ENCODE measurements at regions not wholly inside any gene's neighbourhood (a gene's known extent, or its start where the extent isn't known, plus 50 kb on each side); places are given as distances from the start of the nearest gene placed in this dataset.

- TF ChIP-seq, protein P1, sequence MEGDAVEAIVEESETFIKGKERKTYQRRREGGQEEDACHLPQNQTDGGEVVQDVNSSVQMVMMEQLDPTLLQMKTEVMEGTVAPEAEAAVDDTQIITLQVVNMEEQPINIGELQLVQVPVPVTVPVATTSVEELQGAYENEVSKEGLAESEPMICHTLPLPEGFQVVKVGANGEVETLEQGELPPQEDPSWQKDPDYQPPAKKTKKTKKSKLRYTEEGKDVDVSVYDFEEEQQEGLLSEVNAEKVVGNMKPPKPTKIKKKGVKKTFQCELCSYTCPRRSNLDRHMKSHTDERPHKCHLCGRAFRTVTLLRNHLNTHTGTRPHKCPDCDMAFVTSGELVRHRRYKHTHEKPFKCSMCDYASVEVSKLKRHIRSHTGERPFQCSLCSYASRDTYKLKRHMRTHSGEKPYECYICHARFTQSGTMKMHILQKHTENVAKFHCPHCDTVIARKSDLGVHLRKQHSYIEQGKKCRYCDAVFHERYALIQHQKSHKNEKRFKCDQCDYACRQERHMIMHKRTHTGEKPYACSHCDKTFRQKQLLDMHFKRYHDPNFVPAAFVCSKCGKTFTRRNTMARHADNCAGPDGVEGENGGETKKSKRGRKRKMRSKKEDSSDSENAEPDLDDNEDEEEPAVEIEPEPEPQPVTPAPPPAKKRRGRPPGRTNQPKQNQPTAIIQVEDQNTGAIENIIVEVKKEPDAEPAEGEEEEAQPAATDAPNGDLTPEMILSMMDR (IDR thresholded peaks at IDR 0.05 in 8 of 11, conservative IDR thresholded peaks at IDR 0.05 in 3 of 11) = no peak
- no peak for TF ChIP-seq POLR2AphosphoS5 (IDR thresholded peaks at IDR 0.05)
Observed at GRCh38 chr9:36488389-36488756, 84.3 kb upstream of the MELK start.

Measured in spleen (tissue), 7 donors.